ENCODE measurements at regions not wholly inside any gene's neighbourhood (a gene's known extent, or its start where the extent isn't known, plus 50 kb on each side); places are given as distances from the start of the nearest gene placed in this dataset.
"Not testable (repeated sequence)": the region's sequence is repeated elsewhere in the genome, so short reads cannot be mapped to it uniquely, and the experiment has no call there.

DNA sequence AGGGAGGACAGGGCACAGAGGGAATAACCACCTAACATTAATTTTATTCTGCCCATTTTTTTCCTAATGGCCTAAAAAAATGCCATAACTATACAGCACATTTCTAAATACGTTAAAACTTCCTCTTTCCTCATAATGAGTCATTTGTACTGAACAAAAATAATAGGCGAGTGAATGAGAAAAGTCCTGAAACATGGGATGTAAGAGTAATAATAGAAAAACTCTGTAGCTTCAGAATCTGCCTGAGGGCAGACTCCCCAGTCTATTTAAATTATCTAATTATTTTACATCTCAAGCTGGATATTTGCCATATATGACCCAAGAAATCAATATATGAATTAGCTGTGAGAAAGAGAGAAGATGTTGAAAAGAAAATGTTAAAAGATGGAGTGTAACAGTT, 285.1 kb downstream of the TMX3 start:
- no peak for DNase-seq (ENCODE audit: low spot score)

DNA sequence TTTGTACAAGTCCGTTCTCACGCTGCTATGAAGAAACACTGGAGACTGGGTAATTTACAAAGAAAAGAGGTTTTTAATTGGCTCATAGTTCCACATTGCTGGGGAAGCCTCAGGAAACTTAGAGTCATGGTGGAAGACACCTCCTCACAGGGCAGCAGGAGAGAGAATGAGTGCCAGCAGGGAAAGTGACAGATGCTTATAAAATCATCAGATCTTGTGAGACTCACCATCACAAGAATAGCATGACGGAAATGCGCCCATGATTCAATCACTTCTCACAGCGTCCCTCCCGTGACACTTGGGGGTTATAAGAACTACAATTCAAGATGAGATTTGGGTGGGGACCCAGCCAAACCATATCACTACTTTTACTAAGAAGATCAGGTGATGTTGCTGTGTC, 285.8 kb downstream of the TMX3 start:
- DNase-seq (ENCODE audit: low spot score), result no peak

DNA sequence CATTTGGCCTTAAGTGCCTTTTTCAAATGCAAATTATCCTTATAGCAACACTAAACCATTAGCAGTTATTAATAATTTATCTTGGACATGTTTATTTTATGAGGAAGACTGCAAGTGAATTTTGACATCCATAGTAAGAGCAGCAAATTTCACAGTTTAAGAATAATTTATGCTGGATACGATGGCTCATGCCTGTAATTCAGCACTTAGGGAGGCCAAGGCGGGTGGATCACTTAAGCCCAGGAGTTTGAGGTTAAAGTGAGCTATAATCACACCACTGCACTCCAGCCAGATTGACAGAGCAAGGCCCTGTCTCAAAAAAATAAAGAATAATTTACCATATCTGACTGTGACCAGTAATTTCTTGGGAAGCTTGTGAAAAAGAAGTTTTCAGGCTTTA, 286.2 kb downstream of the TMX3 start:
- DNase-seq (ENCODE audit: low spot score), result no peak

DNA sequence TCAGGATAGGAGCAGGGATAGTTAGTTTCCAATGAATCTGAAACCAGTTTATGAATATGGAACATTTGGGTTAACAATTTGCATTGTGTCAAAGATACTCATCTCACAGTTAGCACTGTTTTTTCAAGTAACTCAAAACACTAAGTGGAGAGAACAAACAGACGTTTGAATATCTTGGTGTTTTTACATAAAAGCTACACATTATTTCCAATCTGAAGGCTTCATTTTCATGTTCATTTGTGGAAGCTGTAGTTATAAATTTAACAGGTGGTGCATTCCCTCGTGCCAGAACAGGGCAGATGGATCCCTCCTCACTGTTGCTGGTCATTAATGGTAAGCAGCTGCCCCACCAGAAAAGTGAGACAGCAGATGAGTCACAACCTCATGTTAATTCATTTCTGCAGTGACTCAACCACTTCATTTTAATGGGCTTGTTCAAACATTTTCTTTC, 286.9 kb downstream of the TMX3 start:
- no peak for DNase-seq (ENCODE audit: low spot score)

DNA sequence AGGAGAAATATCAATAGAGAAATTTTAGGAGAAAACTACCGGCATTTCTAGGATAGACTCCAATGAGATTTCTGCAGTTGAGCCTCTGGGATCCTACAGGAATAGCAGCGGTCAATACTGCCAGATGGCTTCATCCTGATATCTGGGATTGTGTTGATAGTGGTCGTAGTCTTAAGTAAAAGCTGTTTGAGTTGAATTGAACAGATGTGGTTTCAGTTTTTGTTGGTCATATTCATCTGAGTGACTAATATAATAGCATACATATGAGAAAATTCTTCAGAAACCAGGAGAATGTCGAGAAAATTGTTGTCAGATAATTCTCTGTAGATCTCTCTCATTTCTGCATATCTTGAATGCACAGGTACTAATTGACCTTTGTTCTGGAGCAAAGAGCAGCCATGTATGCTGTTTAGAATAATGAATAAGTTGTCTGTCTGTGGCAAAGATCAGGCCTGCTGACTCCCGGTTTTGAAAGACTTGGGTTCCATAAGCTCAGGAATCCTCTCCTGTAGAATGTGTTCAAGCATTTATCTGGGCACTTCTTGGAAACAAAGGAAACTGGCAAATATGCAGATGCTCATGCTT, 288.1 kb downstream of the TMX3 start:
- no peak for DNase-seq (ENCODE audit: low spot score)

DNA sequence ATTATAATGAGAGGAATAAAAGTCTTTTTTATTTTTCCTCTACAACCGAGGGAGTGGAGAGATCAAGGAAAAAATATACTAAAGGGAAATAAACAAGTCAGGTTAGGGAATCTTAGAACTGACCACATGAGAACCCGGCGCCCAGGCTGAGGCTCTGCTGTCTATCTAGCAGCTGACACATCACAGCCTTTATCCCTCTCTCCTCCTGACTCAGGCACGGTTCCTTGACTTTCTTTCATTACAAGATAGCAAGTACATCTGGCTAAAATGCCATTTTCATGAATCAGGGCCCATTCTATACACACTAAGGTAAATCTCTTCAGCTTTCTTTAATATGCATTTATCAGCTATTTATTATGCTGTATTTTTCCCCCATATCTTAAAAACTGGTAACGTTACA, 296.0 kb downstream of the TMX3 start:
- DNase-seq (ENCODE audit: low spot score), result no peak

DNA sequence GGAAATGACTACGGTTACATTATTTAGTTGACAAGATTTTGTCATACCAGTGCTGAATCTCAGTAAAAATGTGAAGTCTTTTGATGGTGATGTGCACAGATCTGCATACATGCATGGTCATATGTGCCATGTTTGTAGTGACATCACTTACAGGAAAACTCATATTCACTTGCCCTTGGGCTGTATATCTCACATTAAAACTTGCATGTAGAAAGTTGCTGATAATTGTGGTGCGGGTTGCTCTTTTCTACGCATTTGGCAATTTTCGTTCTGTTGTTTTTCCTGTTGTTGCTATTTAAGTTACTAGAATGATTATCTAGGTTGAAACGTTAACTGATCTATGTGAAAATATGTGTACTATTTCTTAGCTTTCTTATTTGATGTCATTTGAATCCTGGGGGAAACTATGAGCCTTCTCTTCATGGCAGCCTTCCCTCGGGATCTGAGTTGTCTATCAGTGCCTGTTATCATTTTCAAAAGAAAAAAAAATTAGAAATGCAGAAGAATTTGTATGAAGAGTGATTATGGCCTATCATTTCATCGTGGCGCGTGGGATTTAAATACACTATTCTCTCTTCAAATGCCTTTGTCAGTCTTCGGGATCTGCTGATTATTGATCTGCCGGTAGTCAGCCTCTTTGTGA, 296.6 kb downstream of the TMX3 start:
- DNase-seq (ENCODE audit: low spot score), result no peak

DNA sequence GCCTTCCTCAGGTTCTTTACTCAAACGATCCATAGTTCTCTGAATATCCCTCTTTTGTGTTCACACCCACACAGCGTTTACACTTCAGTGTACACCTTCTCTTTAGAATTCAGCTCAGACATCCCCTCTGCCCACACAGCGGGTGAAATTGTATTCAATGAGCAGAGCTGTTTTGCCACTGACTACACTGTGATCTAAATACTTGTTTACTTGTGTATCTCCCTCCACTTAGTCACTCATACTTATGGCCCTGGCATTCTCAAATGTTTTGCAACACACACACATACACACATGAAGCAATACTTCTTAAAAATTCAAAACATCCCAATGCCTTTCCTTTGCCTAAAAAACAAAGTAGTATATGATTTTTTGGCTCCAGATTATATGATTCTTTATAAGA, 297.1 kb downstream of the TMX3 start:
- DNase-seq (ENCODE audit: low spot score), result no peak

DNA sequence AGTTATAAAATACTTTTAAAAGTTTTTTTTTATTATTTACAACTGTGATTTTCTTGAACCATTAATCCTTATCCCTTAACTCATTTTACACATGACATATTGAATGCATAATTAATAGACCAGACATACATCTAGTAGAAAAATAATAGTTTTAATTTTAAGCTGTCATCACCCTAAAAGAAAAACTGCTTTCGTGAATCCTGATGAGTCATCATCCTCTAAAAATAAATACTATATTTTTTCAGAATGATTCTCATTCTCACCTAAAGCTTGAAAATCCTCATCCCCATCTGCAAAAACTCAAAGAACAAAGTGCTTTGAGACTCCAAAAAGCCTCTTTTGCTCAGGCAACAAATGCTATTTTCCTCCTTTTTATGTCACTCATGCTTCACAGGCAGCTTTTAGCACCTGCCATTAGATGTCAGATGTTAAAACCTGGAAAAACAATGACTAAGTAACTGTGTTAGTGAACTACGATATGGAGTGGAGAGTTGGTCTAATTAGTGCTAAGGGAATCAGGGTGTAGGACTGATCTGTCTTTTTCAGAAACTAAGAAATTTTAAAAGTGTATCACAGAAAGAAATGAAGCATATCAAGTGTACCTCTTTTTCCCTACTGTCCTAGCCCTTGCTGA, 297.6 kb downstream of the TMX3 start:
- no peak for DNase-seq (ENCODE audit: low spot score)

DNA sequence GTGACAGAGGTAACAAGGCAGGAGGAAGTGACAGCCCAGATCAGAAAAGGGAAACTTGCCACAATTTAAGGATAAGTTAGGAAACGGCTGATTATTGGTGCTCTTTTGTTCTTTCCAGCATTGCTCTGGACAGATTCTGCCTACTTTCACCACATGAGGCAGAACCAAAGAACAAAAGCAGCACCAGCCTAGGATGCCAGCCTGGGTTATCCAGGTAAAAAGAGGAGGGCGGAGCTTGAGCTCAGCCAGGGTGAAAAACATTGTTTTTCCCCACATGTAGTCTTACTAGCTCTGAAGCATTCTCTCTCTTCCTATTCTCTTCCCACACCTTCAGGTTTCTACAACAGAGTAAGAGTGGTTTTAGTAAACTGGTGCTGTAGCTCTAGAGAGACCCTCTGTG, 300.5 kb downstream of the TMX3 start:
- DNase-seq (ENCODE audit: low spot score), result no peak

DNA sequence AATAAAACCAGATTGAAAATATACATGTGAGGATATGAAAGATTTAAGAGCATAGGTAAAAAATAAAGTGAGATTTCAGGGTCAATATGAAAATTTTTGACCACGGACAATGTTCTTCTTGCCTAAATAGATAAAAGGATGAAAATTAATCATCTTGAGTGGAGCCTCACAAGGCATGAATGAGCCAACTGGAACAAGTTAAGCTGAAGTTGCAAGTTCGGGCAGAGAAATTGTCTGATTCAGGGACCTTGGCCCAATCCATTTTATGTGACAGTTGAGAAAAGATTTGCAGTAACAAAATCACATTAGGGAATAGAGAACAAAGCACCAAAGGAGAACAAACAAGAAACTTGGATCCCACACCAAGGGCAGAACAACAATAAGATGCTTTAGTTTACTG, 305.3 kb downstream of the TMX3 start:
- DNase-seq (ENCODE audit: low spot score), result no peak

DNA sequence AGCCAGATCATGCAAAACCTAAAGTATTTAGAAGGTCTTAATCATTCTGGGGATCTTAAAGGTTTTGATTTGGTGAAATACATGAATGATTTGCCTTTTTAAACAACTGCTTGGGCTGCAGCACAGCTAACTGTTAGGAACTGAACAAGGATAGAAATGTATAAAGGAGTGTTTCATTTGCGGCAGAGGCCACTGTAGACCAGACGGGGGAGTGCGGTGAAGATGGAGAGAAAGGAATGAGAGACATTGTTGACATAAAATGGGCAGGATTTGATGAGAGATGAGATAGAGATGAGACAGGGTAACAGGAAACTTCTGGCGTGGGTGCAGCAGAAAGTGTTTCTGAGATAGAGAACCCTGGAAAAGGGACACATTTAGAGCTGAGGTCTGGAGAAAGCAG, 308.1 kb downstream of the TMX3 start:
- DNase-seq (ENCODE audit: low spot score), result no peak

DNA sequence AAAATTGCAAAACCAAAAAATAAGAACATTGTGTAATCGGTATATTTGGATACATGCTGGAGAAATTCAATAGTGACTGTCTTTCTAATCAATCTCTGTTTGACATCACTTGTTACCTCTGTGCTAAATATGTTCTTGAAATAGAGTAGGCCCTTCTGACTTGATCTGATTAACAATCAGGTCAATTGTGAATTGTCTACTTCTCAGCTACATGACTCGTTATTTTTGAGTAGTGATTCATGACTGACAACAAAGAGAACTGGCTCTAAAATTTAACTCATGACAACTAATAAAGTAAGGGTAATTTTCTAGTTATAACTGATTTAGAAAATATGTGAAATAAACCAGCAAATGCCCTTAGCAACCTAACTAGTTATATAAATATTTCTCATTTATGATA, 312.1 kb downstream of the TMX3 start:
- DNase-seq (ENCODE audit: low spot score), result no peak

DNA sequence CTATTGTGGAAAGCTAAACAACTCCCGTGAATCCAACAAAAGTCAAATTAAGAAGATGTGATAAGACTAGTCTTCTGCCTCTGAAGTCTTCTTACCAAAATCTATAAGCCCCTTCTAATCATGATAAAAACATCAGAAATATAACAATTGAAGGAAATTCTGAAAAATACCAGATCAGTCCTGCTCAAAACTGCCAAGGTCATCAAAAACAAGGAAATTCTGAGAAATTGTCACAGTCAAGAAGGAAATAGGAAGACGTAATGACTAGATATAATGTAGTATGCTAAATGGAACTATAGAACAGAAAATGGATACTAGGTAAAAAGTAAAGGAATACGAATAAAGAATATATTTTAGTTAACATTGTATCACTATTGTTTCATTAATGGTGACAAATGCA, 314.0 kb downstream of the TMX3 start:
- no peak for DNase-seq (ENCODE audit: low spot score)

DNA sequence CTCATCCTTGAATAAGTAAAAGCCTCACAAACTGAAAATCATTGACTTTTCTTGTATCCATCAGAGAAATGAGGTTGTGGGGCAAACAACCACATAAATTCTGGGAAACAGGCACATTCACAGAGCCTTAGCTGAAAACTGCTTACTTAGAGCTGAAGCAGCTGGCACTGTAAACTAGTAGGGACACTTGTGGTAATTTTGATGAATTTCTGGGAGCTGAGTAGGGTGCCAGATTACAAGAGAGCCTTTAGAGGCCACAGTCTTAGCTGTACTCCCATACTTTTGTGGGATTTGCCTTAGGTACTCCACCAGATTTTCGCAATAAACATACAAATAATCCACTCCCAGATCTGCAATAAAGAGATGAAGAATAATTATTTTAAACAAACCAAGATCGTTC, 315.2 kb downstream of the TMX3 start:
- no peak for DNase-seq (ENCODE audit: low spot score)

DNA sequence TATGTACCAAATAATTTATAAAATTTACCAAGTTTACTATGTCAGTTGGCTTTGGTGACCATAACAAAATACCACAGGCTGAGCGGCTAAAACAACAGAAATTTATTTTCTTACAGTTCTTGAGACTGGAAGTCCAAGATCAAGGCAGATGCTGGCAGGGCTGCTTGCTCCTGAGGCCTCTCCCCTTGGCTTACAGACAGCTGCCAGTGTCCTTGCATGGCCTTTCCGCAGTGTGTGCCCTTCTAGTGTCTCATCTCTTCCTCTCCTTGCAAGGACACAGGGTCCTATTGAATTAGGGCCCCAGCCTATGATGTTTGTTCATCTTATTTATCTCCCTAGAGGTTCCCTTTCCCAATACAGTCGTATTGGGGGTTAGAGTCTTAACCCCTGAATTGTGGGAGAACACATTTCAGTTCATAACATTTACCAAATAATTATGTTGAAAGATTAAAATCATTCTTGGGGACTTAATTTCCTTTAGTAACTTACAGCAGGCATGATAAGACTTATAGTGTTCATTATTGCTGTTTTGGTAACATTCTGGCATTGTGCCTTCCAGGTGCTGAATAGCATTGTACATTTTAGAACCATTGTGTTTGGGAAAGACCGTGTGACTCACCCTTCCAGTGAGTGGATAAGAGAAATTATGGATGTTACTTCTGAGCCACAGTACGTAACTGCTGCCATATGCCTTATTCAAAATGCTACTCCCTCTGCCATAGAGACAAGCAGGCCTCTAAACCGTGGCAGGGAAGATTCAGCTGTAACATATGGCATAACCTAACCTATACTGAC, 317.5 kb downstream of the TMX3 start:
- DNase-seq (ENCODE audit: low spot score), result no peak

DNA sequence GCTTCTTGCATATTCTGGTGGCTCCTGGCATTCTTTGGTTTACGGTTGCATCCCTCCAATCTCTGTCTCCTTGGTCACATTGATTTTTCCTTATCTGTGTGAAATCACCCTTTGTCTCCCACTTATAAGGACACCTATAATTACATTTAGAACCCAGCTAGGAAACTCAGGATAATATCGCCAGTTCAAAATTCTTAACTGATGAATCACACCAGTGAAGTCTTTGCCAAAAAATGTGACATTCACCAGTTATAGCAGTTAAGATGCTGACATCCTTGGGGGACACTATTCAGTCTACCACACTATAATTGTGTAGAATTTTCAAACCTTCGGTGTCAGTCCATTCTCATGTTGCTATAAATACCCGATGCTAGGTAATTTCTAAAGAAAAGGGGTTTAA, 320.2 kb downstream of the TMX3 start:
- DNase-seq (ENCODE audit: low spot score), result no peak

DNA sequence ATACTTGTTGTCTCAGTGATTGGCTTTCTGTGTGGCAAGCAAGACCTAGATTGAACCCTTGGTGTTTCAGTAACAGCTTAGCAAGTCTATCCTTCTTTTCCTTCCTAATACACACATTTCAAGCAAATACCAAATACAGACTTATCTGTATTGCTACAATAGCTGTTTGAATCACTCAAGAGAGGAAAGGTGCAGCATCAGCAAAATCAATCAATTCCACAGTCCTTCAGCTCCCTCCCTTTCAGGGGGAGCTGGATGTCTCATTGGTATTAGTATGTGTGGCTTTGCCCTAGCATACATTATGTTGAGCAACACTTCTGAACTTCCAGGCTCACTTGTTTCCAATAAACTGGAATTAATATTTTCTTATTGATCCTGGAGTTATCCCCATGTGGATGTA, 323.1 kb downstream of the TMX3 start:
- no peak for DNase-seq (ENCODE audit: low spot score)

DNA sequence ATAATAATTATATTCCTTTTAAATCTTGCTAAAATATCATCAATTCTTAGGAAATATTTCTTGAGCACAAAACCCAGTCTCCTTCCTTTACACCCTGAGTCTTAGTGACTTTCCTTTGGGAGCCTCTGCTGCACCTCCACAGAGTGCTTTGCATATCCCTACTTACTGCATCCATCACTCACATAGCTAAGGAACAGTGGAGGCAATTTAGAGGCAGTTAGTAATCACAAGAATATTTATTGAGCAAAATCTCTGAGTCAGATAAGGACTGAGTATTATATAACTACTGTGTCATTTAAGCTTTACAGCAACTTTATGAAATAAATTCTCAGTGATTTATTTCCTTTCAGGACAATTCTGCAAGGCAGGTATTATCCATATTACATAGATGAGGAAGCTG, 327.7 kb downstream of the TMX3 start:
- no peak for DNase-seq (ENCODE audit: low spot score)

DNA sequence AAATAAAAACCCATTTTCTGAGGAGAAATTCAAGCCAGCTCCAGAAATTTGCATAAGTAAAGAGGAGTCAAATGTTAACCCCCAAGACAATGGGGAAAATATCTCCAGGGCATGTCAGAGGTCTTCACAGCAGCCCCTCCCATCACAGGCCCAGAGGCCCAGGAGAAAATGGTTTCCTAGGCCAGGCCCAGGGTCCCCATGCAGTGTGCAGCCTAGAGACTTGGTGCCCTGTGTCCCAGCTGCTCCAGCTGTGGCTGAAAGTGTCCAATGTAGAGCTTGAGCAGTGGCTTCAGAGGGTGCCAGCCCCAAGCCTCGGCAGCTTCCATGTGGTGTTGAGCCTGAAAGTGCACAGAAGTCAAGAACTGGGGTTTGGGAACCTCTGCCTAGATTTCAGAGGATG, 330.9 kb downstream of the TMX3 start:
- DNase-seq (ENCODE audit: low spot score), result not testable (repeated sequence)

DNA sequence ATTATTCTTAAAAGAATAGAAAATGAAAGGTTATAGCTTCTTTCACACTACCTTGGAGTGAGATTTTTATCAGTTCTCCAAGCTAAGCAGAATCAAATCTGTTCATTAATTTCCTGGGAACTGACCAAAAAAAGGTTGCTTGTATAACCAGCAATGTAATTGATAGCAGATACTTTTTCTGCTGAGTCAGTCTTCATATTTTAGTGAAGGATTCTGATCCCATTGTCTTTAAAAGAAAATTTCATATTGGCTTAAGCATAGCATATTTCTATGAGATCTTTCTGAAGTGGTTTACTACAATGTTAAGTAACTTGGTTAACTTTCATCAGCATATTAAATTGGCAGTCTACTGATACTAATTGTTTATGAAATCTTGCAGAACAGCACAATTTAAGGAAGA, 338.0 kb downstream of the TMX3 start:
- DNase-seq (ENCODE audit: low spot score), result no peak

DNA sequence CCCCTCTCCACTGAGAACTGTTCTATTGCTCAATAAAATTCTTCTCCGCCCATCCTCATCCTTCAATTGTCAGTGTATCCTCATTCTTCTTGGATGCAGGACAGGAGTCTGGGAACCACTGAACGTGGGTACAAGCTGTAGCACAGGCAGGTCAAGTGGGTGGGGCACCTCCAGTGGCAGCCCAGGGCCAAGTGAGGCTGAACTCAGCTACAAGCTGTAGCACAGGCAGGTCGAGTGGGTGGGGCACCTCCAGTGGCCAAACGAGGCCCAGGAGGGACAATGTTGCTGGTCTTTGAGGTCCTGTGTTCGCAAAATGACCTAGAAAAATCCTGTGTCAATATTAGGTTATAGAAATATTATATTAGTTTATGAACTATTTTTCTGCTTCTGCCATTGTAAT, 352.0 kb downstream of the TMX3 start:
- no peak for DNase-seq (ENCODE audit: low spot score)

DNA sequence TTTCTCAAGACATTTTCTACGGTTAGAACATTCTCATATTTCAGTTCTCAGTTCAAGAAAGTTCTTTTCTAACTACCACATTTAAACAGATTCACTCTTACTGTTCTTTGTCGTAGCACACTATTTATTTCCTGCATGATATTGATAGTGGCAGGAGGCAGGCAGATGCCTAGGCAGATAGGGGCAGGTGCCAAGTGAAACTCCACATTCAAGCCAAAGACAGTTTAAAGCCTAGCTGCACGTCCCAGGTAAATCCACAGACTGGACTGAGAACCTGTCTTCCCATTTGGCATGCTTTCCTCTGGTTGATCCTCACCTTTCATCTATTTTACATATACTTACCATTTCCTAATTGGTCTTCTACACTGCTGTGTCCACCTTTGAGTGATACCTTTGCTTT, 359.3 kb downstream of the TMX3 start:
- no peak for DNase-seq (ENCODE audit: low spot score)
